Lung (tissue), 11 donors: ENCODE measurements at regions not wholly inside any gene's neighbourhood (a gene's known extent, or its start where the extent isn't known, plus 50 kb on each side); places are given as distances from the start of the nearest gene placed in this dataset.
A peak's percentile ranks its signal among the peaks of the same experiment; 100 is the strongest.

ENCODE experiments used
- ATAC-seq: fragments of 200-7000 bp; cut with Tn5 transposase; one replicate; pipeline ENCODE4 v1.9.1; 2020; ENCODE audit warnings: moderate number of reproducible peaks; ENCODE audit not compliant: insufficient read depth, low FRiP score
- DNase-seq, 3 donors: peaks; one replicate each; pipeline ENCODE4 v3.0.0-alpha.2; 2013 to 2017
- H3K27ac ChIP-seq, 2 donors: one replicate each; pipeline ENCODE4 v1.5.1; 2013; ENCODE audit warnings: mild to moderate bottlenecking in 2 of 2, moderate library complexity in 2 of 2, control low read depth in 1 of 2, inconsistent platforms in 1 of 2, low read depth in 1 of 2, low read length in 1 of 2
- H3K27me3 ChIP-seq, 3 donors: one replicate each; pipeline ENCODE4 v1.5.1; 2013; ENCODE audit warnings: low read length in 2 of 3; ENCODE audit not compliant: control insufficient read depth in 3 of 3, insufficient read depth in 3 of 3
- H3K36me3 ChIP-seq, 4 donors: one replicate each; pipeline ENCODE4 v1.5.1; 2013; ENCODE audit warnings: low read length in 4 of 4, mild to moderate bottlenecking in 1 of 4, moderate library complexity in 1 of 4; ENCODE audit not compliant: control insufficient read depth in 4 of 4, insufficient read depth in 4 of 4
- H3K4me1 ChIP-seq, 5 donors: one replicate each; pipeline ENCODE4 v1.5.1; 2013; ENCODE audit warnings: low read length in 5 of 5, mild to moderate bottlenecking in 2 of 5, moderate library complexity in 1 of 5; ENCODE audit not compliant: control insufficient read depth in 5 of 5, insufficient read depth in 5 of 5
- H3K4me3 ChIP-seq: one replicate; pipeline ENCODE4 v1.5.1; 2013; ENCODE audit warnings: mild to moderate bottlenecking, control low read depth, moderate library complexity
- H3K9ac ChIP-seq, 2 donors: one replicate each; pipeline ENCODE4 v1.5.1; 2013; ENCODE audit warnings: low read length in 2 of 2, control low read depth in 1 of 2; ENCODE audit not compliant: insufficient read depth in 1 of 2
- H3K9me3 ChIP-seq, 4 donors: one replicate each; pipeline ENCODE4 v1.5.1; 2013; ENCODE audit warnings: low read length in 3 of 4, mild to moderate bottlenecking in 1 of 4, moderate library complexity in 1 of 4; ENCODE audit not compliant: control insufficient read depth in 4 of 4, insufficient read depth in 3 of 4
- WGBS, 2 donors: extraction: QIAGEN DNeasy Blood & Tissue Kit; methylation state at CpG; one replicate each; pipeline ENCODE4 v1.1.7; 2013; 5-methylcytosine and 5-hydroxymethylcytosine counted together
- TF ChIP-seq, protein P1 (sequence below): IDR thresholded peaks from 2 replicates; pipeline ENCODE4 v1.5.1; 2012; ENCODE audit warnings: mild to moderate bottlenecking; ENCODE audit errors: control extremely low read depth, extremely low read depth
- donor health status: control.
- donor health status: control.
- donor health status: Bipolar disorder and iron deficiency.
- donor health status: healthy.
- donor health status: DM: yes; HTN: yes; CAD: no.

DNA sequence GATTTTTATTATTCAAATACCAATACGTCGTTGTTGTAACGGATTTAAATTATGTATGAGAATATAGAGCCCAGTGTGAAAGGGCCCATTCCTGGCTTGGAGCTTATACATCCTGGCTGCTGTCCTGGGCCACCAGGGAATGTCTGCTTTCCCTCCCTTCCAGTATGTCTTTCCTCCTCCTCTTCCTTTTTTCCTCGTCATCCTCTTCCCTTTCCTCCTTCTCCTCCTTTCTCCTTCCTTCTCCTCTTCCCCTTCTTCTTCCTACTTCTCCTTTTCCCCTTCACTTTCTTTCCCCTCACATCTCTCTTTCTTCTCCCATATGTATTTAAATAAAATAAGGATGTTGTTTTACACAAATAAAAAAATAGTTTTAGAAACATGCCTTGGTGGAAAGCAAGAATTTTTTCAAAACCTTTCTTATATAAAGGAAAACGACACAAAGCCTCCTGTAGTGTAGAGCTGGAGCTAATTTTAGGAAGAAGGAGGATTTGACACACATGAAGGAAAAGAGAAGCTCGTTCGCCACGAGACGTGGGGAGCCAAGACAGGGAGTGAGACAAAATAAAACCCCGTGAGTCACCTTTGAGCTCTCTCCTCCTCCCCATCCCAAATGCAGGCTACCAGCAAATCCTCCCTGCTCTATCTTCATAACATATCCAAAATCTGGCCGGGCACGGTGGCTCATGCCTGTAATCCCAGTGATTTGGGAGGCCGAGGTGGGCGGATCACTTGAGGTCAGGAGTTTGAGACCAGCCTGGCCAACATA, 301.1 kb upstream of the LYZL1 start:
- Histone ChIP-seq H3K9me3 (no peaks in the 10 kb centered on the region), H3K27me3 (no peaks in the 10 kb centered on the region), H3K9ac (no peak overlapping the region), H3K4me3 (no peak overlapping the region), H3K36me3 (no peaks in the 10 kb centered on the region), H3K27ac (no peak overlapping the region), H3K4me1 (peaks cover 4 to 10% (median 6%) of the 10 kb centered on the region in 5 donors)
- ATAC-seq (no peak), DNase-seq (no peak)
- 81 to 84% methylated on average over 14 of the region's 14 CpGs for WGBS, 2 donors
- TF ChIP-seq, protein P1, sequence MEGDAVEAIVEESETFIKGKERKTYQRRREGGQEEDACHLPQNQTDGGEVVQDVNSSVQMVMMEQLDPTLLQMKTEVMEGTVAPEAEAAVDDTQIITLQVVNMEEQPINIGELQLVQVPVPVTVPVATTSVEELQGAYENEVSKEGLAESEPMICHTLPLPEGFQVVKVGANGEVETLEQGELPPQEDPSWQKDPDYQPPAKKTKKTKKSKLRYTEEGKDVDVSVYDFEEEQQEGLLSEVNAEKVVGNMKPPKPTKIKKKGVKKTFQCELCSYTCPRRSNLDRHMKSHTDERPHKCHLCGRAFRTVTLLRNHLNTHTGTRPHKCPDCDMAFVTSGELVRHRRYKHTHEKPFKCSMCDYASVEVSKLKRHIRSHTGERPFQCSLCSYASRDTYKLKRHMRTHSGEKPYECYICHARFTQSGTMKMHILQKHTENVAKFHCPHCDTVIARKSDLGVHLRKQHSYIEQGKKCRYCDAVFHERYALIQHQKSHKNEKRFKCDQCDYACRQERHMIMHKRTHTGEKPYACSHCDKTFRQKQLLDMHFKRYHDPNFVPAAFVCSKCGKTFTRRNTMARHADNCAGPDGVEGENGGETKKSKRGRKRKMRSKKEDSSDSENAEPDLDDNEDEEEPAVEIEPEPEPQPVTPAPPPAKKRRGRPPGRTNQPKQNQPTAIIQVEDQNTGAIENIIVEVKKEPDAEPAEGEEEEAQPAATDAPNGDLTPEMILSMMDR, result no peak

DNA sequence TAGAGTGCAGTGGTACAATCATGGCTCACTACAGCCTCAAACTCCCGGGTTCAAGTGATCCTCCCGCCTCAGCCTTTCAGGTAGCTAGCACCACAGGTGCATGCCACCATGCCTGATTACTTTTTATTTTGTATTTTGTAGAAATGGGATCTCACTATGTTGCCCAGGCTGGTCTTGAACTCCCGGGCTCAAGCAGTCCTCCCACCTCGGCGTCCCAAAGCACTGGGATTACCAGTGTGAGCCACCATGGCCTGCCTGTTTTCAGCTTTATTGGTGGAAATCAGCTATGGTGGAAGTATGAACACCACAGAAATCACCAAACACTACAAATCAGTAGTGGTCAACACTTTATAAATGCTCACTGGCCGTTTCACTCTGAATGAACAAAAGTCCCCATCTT, 299.9 kb upstream of the LYZL1 start:
- H3K9me3 ChIP-seq, result no peaks in the 10 kb centered on the region
- H3K4me3 ChIP-seq, result no peak overlapping the region
- ATAC-seq (no peak), DNase-seq (no peak)
- 92 to 94% methylated on average over 6 of the region's 6 CpGs for WGBS, 2 donors
- no peak overlapping the region for H3K27ac ChIP-seq
- no peak overlapping the region for H3K9ac ChIP-seq
- H3K36me3 ChIP-seq, result no peaks in the 10 kb centered on the region
- H3K4me1 ChIP-seq, result peaks cover 3 to 9% (median 6%) of the 10 kb centered on the region in 5 donors
- no peaks in the 10 kb centered on the region for H3K27me3 ChIP-seq
- TF ChIP-seq, protein P1, result no peak

DNA sequence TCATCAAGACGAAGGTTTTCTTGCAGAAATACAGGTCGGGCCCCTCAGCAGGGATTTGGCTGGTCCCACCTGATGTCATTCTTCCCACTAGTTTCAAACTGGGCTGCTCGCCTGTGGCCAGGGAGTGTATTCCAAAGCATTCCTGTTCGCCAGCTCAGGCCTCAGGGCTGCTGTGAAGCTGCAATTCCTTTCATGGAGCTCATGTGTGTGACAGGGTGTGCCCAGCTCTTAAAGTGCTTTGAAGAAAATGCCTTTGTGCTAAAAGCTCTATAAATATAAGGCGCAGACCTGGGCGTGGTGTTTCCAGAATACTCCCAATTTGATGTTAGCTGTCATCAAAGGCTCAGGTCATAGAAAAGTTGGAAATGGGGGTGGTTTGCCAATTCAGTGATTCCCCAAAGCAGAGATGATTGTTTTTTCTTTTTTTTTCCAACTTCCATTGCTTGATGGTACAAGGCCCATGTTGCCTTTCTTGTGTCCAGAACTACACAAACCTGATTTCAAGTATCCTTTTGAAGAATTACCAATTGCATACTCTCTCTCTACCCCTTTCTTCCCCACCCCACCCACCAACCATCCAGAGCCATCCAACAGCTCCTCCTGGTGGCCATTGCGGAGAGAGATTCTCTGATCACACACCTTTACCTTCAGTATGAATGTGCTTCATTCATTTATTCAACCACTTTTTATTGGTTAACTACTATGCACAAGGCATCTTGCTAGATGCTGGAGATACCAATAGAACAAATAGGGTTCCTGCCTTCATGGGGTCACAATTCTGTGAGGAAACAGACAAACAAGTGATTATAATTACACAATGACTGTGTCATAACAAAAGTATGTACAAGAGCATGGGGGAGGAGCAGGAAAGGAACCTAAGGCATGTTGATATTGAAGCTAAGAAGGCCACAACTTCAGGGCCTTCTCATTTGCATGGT, 297.3 kb upstream of the LYZL1 start:
- ATAC-seq, result peak; percentile 78
- Histone ChIP-seq H3K9ac (no peak overlapping the region), H3K4me3 (no peak overlapping the region), H3K4me1 (peaks cover 0 to 6% (median 0%) of the 10 kb centered on the region in 5 donors), H3K27ac (peak overlapping the region in 1 of 2 donors; percentile 45), H3K9me3 (no peaks in the 10 kb centered on the region), H3K36me3 (no peaks in the 10 kb centered on the region), H3K27me3 (no peaks in the 10 kb centered on the region)
- WGBS, 2 donors, result 68 to 85% methylated on average over 7 of the region's 7 CpGs
- TF ChIP-seq, protein P1, result peak; percentile 34
- peak; percentile 61 to 68 (median 65) for DNase-seq
